GM12878 (cell line): ENCODE measurements at regions not wholly inside any gene's neighbourhood (a gene's known extent, or its start where the extent isn't known, plus 50 kb on each side); places are given as distances from the start of the nearest gene placed in this dataset.

Source experiments
- ATAC-seq: fragments of 200-7000 bp; cut with Tn5 transposase; 3 replicates; pipeline ENCODE4 v1.9.1; 2020; ENCODE audit warnings: mild to moderate bottlenecking, moderate library complexity
- BruUV-seq: library from RNA; stranded (reverse); fragments of 400-500 nt; replicated peaks from 2 replicates; lab custom pipeline; 2021; lab: Mats Ljungman, UMichigan
- CTCF ChIA-PET: fragments of 300-600 bp; sonication (Branson Sonifier 250); formaldehyde crosslinking; extraction: SDS; loops from one replicate; lab custom pipeline; 2021; ENCODE audit warnings: inconsistent platforms; lab: Yijun Ruan, JAX
- POLR2A ChIA-PET: fragments of 350-600 bp; formaldehyde crosslinking; extraction: SDS; loops from one replicate; lab custom pipeline; 2021; ENCODE audit warnings: inconsistent platforms; lab: Charles Lee
- RAD21 ChIA-PET: fragments of 300-600 bp; sonication (Branson Sonifier 250); formaldehyde crosslinking; loops from one replicate; lab custom pipeline; 2023; ENCODE audit warnings: antibody characterized with exemption; ENCODE audit not compliant: unreplicated experiment; lab: Charles Lee
- SMC1A ChIA-PET: fragments of 300-600 bp; sonication (Branson Sonifier 250); formaldehyde crosslinking; loops from one replicate; lab custom pipeline; 2023; ENCODE audit not compliant: unreplicated experiment, uncharacterized antibody; lab: Charles Lee
- DNase-seq: peaks from one replicate; pipeline ENCODE4 v3.0.0-alpha.2; 2011; ENCODE audit warnings: low read depth, low spot score
- FAIRE-seq: peaks from 3 replicates; lab custom pipeline; 2011; peaks lifted over from hg19 to GRCh38; lab: Jason Lieb, UNC
- H2AFZ ChIP-seq: 2 replicates; pipeline ENCODE4 v1.6.0; 2011; ENCODE audit warnings: low read depth, low read length, control low read depth; ENCODE audit not compliant: control insufficient read depth
- H3K27ac ChIP-seq: 2 replicates; pipeline ENCODE4 v1.5.1; 2011; ENCODE audit warnings: control low read depth; ENCODE audit not compliant: control insufficient read depth, insufficient read depth
- H3K27me3 ChIP-seq, 2 experiments: replicated peaks in 1 of 2; 2 replicates each; pipeline versions ENCODE4 v1.6.0 to v1.6.1; 2011; ENCODE audit warnings: low read length in 1 of 2; ENCODE audit not compliant: control insufficient read depth in 2 of 2, insufficient read depth in 2 of 2
- H3K36me3 ChIP-seq, 2 experiments: 2 replicates each; pipeline ENCODE4 v1.5.1; 2011; ENCODE audit warnings: low read length in 1 of 2; ENCODE audit not compliant: control insufficient read depth in 2 of 2, insufficient read depth in 2 of 2
- H3K4me1 ChIP-seq: 2 replicates; pipeline ENCODE4 v1.6.1; 2011; ENCODE audit warnings: mild to moderate bottlenecking, low read length, moderate library complexity, mixed read lengths; ENCODE audit not compliant: control insufficient read depth, insufficient read depth
- H3K4me2 ChIP-seq: 2 replicates; pipeline ENCODE4 v1.6.0; 2011; ENCODE audit warnings: control low read depth; ENCODE audit not compliant: control insufficient read depth, insufficient read depth
- H3K4me3 ChIP-seq: fragments of 200-600 bp; sonication (generic); 2 replicates; pipeline ENCODE4 v1.5.1; 2016
- H3K79me2 ChIP-seq: 2 replicates; pipeline ENCODE4 v1.6.0; 2011; ENCODE audit warnings: low read length; ENCODE audit not compliant: control insufficient read depth, insufficient read depth
- H3K9ac ChIP-seq: 2 replicates; pipeline ENCODE4 v1.8.0; 2011; ENCODE audit warnings: low read length, control low read depth, mixed read lengths; ENCODE audit not compliant: control insufficient read depth, insufficient read depth
- H3K9me3 ChIP-seq: replicated peaks from 3 replicates; pipeline ENCODE4 v1.5.1; 2011; ENCODE audit warnings: mild to moderate bottlenecking, low read length; ENCODE audit not compliant: control insufficient read depth, insufficient read depth
- H4K20me1 ChIP-seq: 2 replicates; pipeline ENCODE4 v1.6.0; 2011; ENCODE audit not compliant: control insufficient read depth, insufficient read depth
- BHLHE40 ChIP-seq, 2 experiments: fragments of 450-650 bp in 1 of 2; IDR thresholded peaks; 2 replicates each; pipeline ENCODE4 v1.6.1; 2011 to 2017; ENCODE audit warnings: low read depth in 2 of 2, borderline replicate concordance in 1 of 2, improper control_type of control experiment in 1 of 2, low read length in 1 of 2, mild to moderate bottlenecking in 1 of 2
- CBX5 ChIP-seq: sonication (generic); IDR thresholded peaks from 2 replicates; pipeline ENCODE4 v1.6.1; 2016; ENCODE audit warnings: low read depth, moderate library complexity, mild to moderate bottlenecking, inconsistent platforms
- CHD1 ChIP-seq: IDR thresholded peaks from 2 replicates; pipeline ENCODE4 v1.6.1; 2012; ENCODE audit warnings: low read depth, low read length, improper control_type of control experiment
- E4F1 ChIP-seq: fragments of 450-650 bp; IDR thresholded peaks from 2 replicates; pipeline ENCODE4 v1.6.1; 2018; ENCODE audit warnings: borderline replicate concordance, mild to moderate bottlenecking; ENCODE audit not compliant: partially characterized antibody
- GATAD2B ChIP-seq: fragments of 450-650 bp; conservative IDR thresholded peaks from 2 replicates; pipeline ENCODE4 v1.6.1; 2017; ENCODE audit warnings: low read depth, mild to moderate bottlenecking, moderate library complexity
- HSF1 ChIP-seq: fragments of 150-350 bp; IDR thresholded peaks from 2 replicates; pipeline ENCODE4 v1.6.1; 2014; ENCODE audit warnings: mild to moderate bottlenecking, low read depth, low read length
- IRF4 ChIP-seq: IDR thresholded peaks from 2 replicates; pipeline ENCODE4 v1.6.1; 2011; ENCODE audit warnings: low read depth, low read length
- NFIC ChIP-seq: IDR thresholded peaks from 2 replicates; pipeline ENCODE4 v1.6.1; 2012; ENCODE audit warnings: low read depth, mild to moderate bottlenecking, inconsistent platforms, low read length, moderate library complexity
- RELA ChIP-seq: fragments of 450-650 bp; IDR thresholded peaks from 2 replicates; pipeline ENCODE4 v1.8.0; 2014; ENCODE audit warnings: borderline replicate concordance; ENCODE audit not compliant: partially characterized antibody
- RFX5 ChIP-seq: IDR thresholded peaks from 2 replicates; pipeline ENCODE4 v1.6.1; 2011; ENCODE audit warnings: low read depth, low read length, improper control_type of control experiment
- SMAD5 ChIP-seq: IDR thresholded peaks from 2 replicates; pipeline ENCODE4 v1.6.1; 2016; ENCODE audit warnings: antibody characterized with exemption, low read depth
- SMARCA5 ChIP-seq: fragments of 450-650 bp; IDR thresholded peaks from 2 replicates; pipeline ENCODE4 v1.6.1; 2017; ENCODE audit warnings: mild to moderate bottlenecking
- SREBF1 ChIP-seq: IDR thresholded peaks from 2 replicates; pipeline ENCODE4 v1.6.1; 2012; ENCODE audit warnings: mild to moderate bottlenecking, low read length
- TARDBP ChIP-seq: IDR thresholded peaks from 2 replicates; pipeline ENCODE4 v1.6.1; 2016; ENCODE audit warnings: borderline replicate concordance
- USF2 ChIP-seq: IDR thresholded peaks from 2 replicates; pipeline ENCODE4 v1.6.1; 2011; ENCODE audit warnings: low read depth, low read length, improper control_type of control experiment, borderline replicate concordance
- ZNF622 ChIP-seq: fragments of 450-650 bp; IDR thresholded peaks from 2 replicates; pipeline ENCODE4 v1.6.1; 2017; ENCODE audit warnings: mild to moderate bottlenecking, inconsistent platforms
- ZNF687 ChIP-seq: fragments of 450-650 bp; IDR thresholded peaks from 2 replicates; pipeline ENCODE4 v1.6.1; 2017; ENCODE audit warnings: mild to moderate bottlenecking, moderate library complexity
- WGBS: methylation state at CpG from one replicate; pipeline ENCODE4 v1.1.6; 2016; ENCODE audit warnings: low lambda C conversion rate; ENCODE audit not compliant: insufficient replicate concordance, insufficient coverage; ENCODE audit errors: missing lambda C conversion rate; 5-methylcytosine and 5-hydroxymethylcytosine counted together
- in situ Hi-C: fragments of 300-500 bp; cut with MboI; formaldehyde crosslinking; loops from 9 replicates; pipeline ENCODE4 v1.14.3; 2018; ENCODE audit warnings: mixed read lengths
- intact Hi-C: fragments of 100-400 bp; cut with micrococcal nuclease; formaldehyde crosslinking; loops from one replicate; pipeline ENCODE4 v1.14.2; 2022; ENCODE audit not compliant: unreplicated experiment
- TF ChIP-seq, protein P1 (sequence below): IDR thresholded peaks from 2 replicates; pipeline ENCODE4 v1.6.1; 2012; ENCODE audit warnings: low read depth, low read length, improper control_type of control experiment

- Histone ChIP-seq H3K27me3 (no peaks in the 10 kb centered on the region), H3K27ac (no peak overlapping the region), H3K79me2 (no peaks in the 10 kb centered on the region), H3K36me3 (no peaks in the 10 kb centered on the region), H3K9ac (no peak overlapping the region), H3K4me3 (no peak overlapping the region), H2AFZ (no peak overlapping the region), H3K4me1 (no peaks in the 10 kb centered on the region), H3K4me2 (no peak overlapping the region), H3K9me3 (no peaks in the 10 kb centered on the region), H4K20me1 (no peaks in the 10 kb centered on the region)
- no peak for DNase-seq
- RAD21 ChIA-PET: no interaction called here
- 10% methylated on average over 1 of the region's 1 CpG for WGBS
- in situ Hi-C loops (no loop called here), intact Hi-C loops (no loop called here)
- POLR2A ChIA-PET: no interaction called here
- no peak for ATAC-seq
- BruUV-seq: no TSS peak
- SMC1A ChIA-PET: interaction anchor here (1.4 kb wide), 1 partner anchor 10 kb away, joined by 3 read pairs; no protein-coding TSS in a partner anchor
- no peak for FAIRE-seq
- CTCF ChIA-PET: no interaction called here
- no peak for TF ChIP-seq CBX5
- no peak for TF ChIP-seq IRF4
- TF ChIP-seq GATAD2B: no peak
- TF ChIP-seq RELA: no peak
- TF ChIP-seq SMARCA5: no peak
- no peak for TF ChIP-seq ZNF622
- no peak for TF ChIP-seq ZNF687
- no peak for TF ChIP-seq TARDBP
- TF ChIP-seq NFIC: no peak
- TF ChIP-seq USF2: no peak
- TF ChIP-seq, protein P1, sequence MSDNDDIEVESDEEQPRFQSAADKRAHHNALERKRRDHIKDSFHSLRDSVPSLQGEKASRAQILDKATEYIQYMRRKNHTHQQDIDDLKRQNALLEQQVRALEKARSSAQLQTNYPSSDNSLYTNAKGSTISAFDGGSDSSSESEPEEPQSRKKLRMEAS: no peak
- no peak for TF ChIP-seq SMAD5
- TF ChIP-seq RFX5: no peak
- TF ChIP-seq E4F1: no peak
- TF ChIP-seq CHD1: no peak
- no peak for TF ChIP-seq SREBF1
- no peak for TF ChIP-seq HSF1
- TF ChIP-seq BHLHE40 (IDR thresholded peaks at IDR 0.05; ENCODE audit: borderline replicate concordance in 1 of 2, low read depth in 2 of 2, low read length in 1 of 2): no peak
These were observed 381.9 kb downstream of the SETD4 start for GRCh38 chr21:35678393-35678792.
